ENCODE measurements at regions not wholly inside any gene's neighbourhood (a gene's known extent, or its start where the extent isn't known, plus 50 kb on each side); places are given as distances from the start of the nearest gene placed in this dataset.

- Histone ChIP-seq H3K27ac (ENCODE audit: insufficient read depth, low read length) (no peak overlapping the region), H2AK5ac (ENCODE audit: low read depth, low read length) (no peak overlapping the region), H2AFZ (replicated peaks; ENCODE audit: low read length, poor library complexity) (no peak overlapping the region), H4K5ac (ENCODE audit: low read depth, low read length) (no peak overlapping the region), H3K4me2 (ENCODE audit: low read depth, low read length) (no peak overlapping the region), H3K9me3 (ENCODE audit: control insufficient read depth, insufficient read depth, low read length) (no peaks in the 10 kb centered on the region), H3K23ac (ENCODE audit: low read depth, low read length) (no peak overlapping the region), H2AK9ac (replicated peaks; ENCODE audit: low read depth, low read length, poor library complexity) (no peak overlapping the region), H3K79me1 (ENCODE audit: low read depth in 1 of 2, low read length in 2 of 2) (no peaks in the 10 kb centered on the region), H4K20me1 (ENCODE audit: insufficient read depth, low read length) (no peaks in the 10 kb centered on the region), H4K91ac (ENCODE audit: insufficient read depth, low read depth, low read length) (no peak overlapping the region), H2BK120ac (ENCODE audit: low read depth, low read length) (no peak overlapping the region), H2BK15ac (ENCODE audit: low read depth, low read length) (no peak overlapping the region), H3K4me3 (ENCODE audit: insufficient read depth, low read depth, low read length) (no peak overlapping the region), H3K4ac (ENCODE audit: low read depth, low read length) (no peak overlapping the region), H3K18ac (ENCODE audit: low read depth, low read length) (no peak overlapping the region), H3K9me1 (ENCODE audit: insufficient read depth, low read length) (no peaks in the 10 kb centered on the region), H3K4me1 (ENCODE audit: control insufficient read depth, insufficient read depth, low read length) (no peaks in the 10 kb centered on the region), H2BK20ac (ENCODE audit: low read depth, low read length) (no peak overlapping the region), H3K56ac (ENCODE audit: extremely low read depth, insufficient read depth, low read length) (no peak overlapping the region), H3K27me3 (ENCODE audit: control insufficient read depth, insufficient read depth, low read length) (peaks cover 35% of the 10 kb centered on the region), H3K36me3 (ENCODE audit: control insufficient read depth, insufficient read depth, low read length) (no peaks in the 10 kb centered on the region), H3K14ac (replicated peaks; ENCODE audit: low read depth, low read length) (no peak overlapping the region), H2BK5ac (ENCODE audit: low read depth, low read length, poor library complexity, severe bottlenecking) (no peak overlapping the region), H4K8ac (ENCODE audit: low read depth in 2 of 2, low read length in 2 of 2) (no peak overlapping the region), H3K9ac (ENCODE audit: low read depth, low read length) (no peak overlapping the region)
- no TSS peak for BruUV-seq (replicated peaks)
- ATAC-seq (ENCODE audit: low read depth) = no peak
- DNase-seq = no peak
- intact Hi-C loops (cut with micrococcal nuclease) = no loop called here
- dilution Hi-C loops (cut with HindIII; ENCODE audit: low sequenced_read_pairs, unreplicated experiment) = no loop called here
- in situ Hi-C loops (cut with MboI; ENCODE audit: low sequenced_read_pairs) = no loop called here
- no CpG with 5 or more reads among the region's 3 CpGs for WGBS, 2 experiments (ENCODE audit: extremely low coverage in 2 of 2, insufficient read length in 1 of 2)
- POLR2A ChIA-PET (ENCODE audit: unreplicated experiment) = no interaction called here
- CTCF ChIA-PET = no interaction called here
- TF ChIP-seq MAZ (IDR thresholded peaks at IDR 0.05; ENCODE audit: borderline replicate concordance, low read depth, low read length) (no peak), SMC3 (IDR thresholded peaks at IDR 0.05; ENCODE audit: low read depth, low read length) (no peak), NFE2L2 (IDR thresholded peaks at IDR 0.05; ENCODE audit: low read depth, low read length) (no peak), FOS (IDR thresholded peaks at IDR 0.05; ENCODE audit: low read depth, low read length) (no peak), CHD1 (IDR thresholded peaks at IDR 0.05; ENCODE audit: low read depth, low read length) (no peak), RAD21 (IDR thresholded peaks at IDR 0.05; ENCODE audit: low read length) (no peak), BHLHE40 (IDR thresholded peaks at IDR 0.05; ENCODE audit: low read depth, low read length) (no peak), POLR2A (IDR thresholded peaks at IDR 0.05; ENCODE audit: low read depth, low read length) (no peak), RFX5 (IDR thresholded peaks at IDR 0.05; ENCODE audit: low read depth, low read length) (no peak), MAFK (IDR thresholded peaks at IDR 0.05; ENCODE audit: low read depth, low read length) (no peak), USF2 (IDR thresholded peaks at IDR 0.05; ENCODE audit: low read depth, low read length) (no peak), CEBPB (IDR thresholded peaks at IDR 0.05; ENCODE audit: low read depth, low read length) (no peak)
- TF ChIP-seq, protein P1, sequence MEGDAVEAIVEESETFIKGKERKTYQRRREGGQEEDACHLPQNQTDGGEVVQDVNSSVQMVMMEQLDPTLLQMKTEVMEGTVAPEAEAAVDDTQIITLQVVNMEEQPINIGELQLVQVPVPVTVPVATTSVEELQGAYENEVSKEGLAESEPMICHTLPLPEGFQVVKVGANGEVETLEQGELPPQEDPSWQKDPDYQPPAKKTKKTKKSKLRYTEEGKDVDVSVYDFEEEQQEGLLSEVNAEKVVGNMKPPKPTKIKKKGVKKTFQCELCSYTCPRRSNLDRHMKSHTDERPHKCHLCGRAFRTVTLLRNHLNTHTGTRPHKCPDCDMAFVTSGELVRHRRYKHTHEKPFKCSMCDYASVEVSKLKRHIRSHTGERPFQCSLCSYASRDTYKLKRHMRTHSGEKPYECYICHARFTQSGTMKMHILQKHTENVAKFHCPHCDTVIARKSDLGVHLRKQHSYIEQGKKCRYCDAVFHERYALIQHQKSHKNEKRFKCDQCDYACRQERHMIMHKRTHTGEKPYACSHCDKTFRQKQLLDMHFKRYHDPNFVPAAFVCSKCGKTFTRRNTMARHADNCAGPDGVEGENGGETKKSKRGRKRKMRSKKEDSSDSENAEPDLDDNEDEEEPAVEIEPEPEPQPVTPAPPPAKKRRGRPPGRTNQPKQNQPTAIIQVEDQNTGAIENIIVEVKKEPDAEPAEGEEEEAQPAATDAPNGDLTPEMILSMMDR (conservative IDR thresholded peaks at IDR 0.05; ENCODE audit: low read depth, low read length) = no peak
These were observed 56.8 kb upstream of the TBCA start for GRCh38 chr5:77832938-77833337.

Measured in IMR-90 (cell line).